ENCODE measurements at regions not wholly inside any gene's neighbourhood (a gene's known extent, or its start where the extent isn't known, plus 50 kb on each side); places are given as distances from the start of the nearest gene placed in this dataset.

DNA sequence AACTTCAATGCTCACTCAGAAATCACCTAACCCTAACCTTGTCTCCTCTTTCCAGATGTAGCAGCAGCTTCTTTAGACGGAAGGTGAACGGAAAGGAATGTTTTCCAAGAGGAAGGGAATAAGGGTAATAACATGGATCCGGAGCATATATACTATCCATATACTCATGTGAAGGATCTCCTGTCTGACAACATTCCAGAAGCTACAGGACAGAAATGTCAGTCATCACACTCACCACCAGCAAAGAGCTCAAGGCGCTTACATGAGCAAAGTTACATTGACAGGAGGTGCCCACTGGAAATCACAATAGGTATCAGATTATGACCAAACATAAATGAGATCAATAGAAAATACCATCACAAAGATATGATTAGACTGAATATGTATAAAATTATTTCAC lies 122.1 kb upstream of the CCDC28A start (continued):
- TF ChIP-seq SIX5 (IDR thresholded peaks at IDR 0.05; ENCODE audit: low read depth, low read length) (no peak), CHD2 (IDR thresholded peaks at IDR 0.05; ENCODE audit: low read length) (no peak), HDAC2 (IDR thresholded peaks at IDR 0.05; ENCODE audit: borderline replicate concordance in 1 of 2, low read depth in 2 of 2, low read length in 2 of 2) (no peak)
- TF ChIP-seq, protein P1, sequence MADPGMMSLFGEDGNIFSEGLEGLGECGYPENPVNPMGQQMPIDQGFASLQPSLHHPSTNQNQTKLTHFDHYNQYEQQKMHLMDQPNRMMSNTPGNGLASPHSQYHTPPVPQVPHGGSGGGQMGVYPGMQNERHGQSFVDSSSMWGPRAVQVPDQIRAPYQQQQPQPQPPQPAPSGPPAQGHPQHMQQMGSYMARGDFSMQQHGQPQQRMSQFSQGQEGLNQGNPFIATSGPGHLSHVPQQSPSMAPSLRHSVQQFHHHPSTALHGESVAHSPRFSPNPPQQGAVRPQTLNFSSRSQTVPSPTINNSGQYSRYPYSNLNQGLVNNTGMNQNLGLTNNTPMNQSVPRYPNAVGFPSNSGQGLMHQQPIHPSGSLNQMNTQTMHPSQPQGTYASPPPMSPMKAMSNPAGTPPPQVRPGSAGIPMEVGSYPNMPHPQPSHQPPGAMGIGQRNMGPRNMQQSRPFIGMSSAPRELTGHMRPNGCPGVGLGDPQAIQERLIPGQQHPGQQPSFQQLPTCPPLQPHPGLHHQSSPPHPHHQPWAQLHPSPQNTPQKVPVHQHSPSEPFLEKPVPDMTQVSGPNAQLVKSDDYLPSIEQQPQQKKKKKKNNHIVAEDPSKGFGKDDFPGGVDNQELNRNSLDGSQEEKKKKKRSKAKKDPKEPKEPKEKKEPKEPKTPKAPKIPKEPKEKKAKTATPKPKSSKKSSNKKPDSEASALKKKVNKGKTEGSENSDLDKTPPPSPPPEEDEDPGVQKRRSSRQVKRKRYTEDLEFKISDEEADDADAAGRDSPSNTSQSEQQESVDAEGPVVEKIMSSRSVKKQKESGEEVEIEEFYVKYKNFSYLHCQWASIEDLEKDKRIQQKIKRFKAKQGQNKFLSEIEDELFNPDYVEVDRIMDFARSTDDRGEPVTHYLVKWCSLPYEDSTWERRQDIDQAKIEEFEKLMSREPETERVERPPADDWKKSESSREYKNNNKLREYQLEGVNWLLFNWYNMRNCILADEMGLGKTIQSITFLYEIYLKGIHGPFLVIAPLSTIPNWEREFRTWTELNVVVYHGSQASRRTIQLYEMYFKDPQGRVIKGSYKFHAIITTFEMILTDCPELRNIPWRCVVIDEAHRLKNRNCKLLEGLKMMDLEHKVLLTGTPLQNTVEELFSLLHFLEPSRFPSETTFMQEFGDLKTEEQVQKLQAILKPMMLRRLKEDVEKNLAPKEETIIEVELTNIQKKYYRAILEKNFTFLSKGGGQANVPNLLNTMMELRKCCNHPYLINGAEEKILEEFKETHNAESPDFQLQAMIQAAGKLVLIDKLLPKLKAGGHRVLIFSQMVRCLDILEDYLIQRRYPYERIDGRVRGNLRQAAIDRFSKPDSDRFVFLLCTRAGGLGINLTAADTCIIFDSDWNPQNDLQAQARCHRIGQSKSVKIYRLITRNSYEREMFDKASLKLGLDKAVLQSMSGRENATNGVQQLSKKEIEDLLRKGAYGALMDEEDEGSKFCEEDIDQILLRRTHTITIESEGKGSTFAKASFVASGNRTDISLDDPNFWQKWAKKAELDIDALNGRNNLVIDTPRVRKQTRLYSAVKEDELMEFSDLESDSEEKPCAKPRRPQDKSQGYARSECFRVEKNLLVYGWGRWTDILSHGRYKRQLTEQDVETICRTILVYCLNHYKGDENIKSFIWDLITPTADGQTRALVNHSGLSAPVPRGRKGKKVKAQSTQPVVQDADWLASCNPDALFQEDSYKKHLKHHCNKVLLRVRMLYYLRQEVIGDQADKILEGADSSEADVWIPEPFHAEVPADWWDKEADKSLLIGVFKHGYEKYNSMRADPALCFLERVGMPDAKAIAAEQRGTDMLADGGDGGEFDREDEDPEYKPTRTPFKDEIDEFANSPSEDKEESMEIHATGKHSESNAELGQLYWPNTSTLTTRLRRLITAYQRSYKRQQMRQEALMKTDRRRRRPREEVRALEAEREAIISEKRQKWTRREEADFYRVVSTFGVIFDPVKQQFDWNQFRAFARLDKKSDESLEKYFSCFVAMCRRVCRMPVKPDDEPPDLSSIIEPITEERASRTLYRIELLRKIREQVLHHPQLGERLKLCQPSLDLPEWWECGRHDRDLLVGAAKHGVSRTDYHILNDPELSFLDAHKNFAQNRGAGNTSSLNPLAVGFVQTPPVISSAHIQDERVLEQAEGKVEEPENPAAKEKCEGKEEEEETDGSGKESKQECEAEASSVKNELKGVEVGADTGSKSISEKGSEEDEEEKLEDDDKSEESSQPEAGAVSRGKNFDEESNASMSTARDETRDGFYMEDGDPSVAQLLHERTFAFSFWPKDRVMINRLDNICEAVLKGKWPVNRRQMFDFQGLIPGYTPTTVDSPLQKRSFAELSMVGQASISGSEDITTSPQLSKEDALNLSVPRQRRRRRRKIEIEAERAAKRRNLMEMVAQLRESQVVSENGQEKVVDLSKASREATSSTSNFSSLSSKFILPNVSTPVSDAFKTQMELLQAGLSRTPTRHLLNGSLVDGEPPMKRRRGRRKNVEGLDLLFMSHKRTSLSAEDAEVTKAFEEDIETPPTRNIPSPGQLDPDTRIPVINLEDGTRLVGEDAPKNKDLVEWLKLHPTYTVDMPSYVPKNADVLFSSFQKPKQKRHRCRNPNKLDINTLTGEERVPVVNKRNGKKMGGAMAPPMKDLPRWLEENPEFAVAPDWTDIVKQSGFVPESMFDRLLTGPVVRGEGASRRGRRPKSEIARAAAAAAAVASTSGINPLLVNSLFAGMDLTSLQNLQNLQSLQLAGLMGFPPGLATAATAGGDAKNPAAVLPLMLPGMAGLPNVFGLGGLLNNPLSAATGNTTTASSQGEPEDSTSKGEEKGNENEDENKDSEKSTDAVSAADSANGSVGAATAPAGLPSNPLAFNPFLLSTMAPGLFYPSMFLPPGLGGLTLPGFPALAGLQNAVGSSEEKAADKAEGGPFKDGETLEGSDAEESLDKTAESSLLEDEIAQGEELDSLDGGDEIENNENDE (IDR thresholded peaks at IDR 0.05; ENCODE audit: insufficient replicate concordance, low read length), result no peak
